Loucy (cell line): ENCODE measurements at regions not wholly inside any gene's neighbourhood (a gene's known extent, or its start where the extent isn't known, plus 50 kb on each side); places are given as distances from the start of the nearest gene placed in this dataset.

ENCODE experiments used
- H2AFZ ChIP-seq: fragments of 200-600 bp; sonication (generic); 2 replicates; pipeline ENCODE4 v1.6.0; 2016; ENCODE audit warnings: antibody characterized with exemption, mild to moderate bottlenecking, low read length, moderate library complexity
- H3F3A ChIP-seq: fragments of 200-600 bp; 2 replicates; pipeline ENCODE4 v1.6.0; 2016; ENCODE audit warnings: antibody characterized with exemption, low read depth, mild to moderate bottlenecking
- H3K27me3 ChIP-seq: fragments of 200-600 bp; sonication (generic); 2 replicates; pipeline ENCODE4 v1.6.1; 2014; ENCODE audit warnings: low read length, mild to moderate bottlenecking; ENCODE audit not compliant: insufficient read depth, poor library complexity, severe bottlenecking
- H3K36me3 ChIP-seq: fragments of 200-600 bp; sonication (generic); 2 replicates; pipeline ENCODE4 v1.6.1; 2016; ENCODE audit warnings: low read length; ENCODE audit not compliant: insufficient read depth
- H3K4me1 ChIP-seq: fragments of 200-600 bp; sonication (generic); 2 replicates; pipeline ENCODE4 v1.5.1; 2014; ENCODE audit warnings: low read length, mild to moderate bottlenecking; ENCODE audit not compliant: insufficient read depth, poor library complexity, severe bottlenecking
- H3K4me2 ChIP-seq: fragments of 200-600 bp; sonication (generic); 2 replicates; pipeline ENCODE4 v1.6.0; 2014; ENCODE audit warnings: antibody characterized with exemption, low read length, low read depth, mild to moderate bottlenecking; ENCODE audit not compliant: poor library complexity, severe bottlenecking
- H3K4me3 ChIP-seq: fragments of 200-600 bp; sonication (generic); 2 replicates; pipeline ENCODE4 v1.5.1; 2014; ENCODE audit warnings: low read length, mild to moderate bottlenecking, mixed read lengths; ENCODE audit not compliant: poor library complexity, severe bottlenecking
- H3K79me2 ChIP-seq: fragments of 200-600 bp; sonication (generic); 2 replicates; pipeline ENCODE4 v1.6.1; 2014; ENCODE audit warnings: low read length; ENCODE audit not compliant: insufficient read depth
- H3K9ac ChIP-seq: fragments of 200-600 bp; sonication (generic); 2 replicates; pipeline ENCODE4 v1.6.0; 2014; ENCODE audit warnings: mild to moderate bottlenecking, low read depth, low read length, moderate library complexity; ENCODE audit not compliant: poor library complexity, severe bottlenecking
- H3K9me2 ChIP-seq: fragments of 200-600 bp; sonication (generic); replicated peaks from 2 replicates; pipeline ENCODE4 v1.6.1; 2016; ENCODE audit warnings: low read depth, low read length, mixed read lengths
- H3K9me3 ChIP-seq: fragments of 200-600 bp; sonication (generic); 2 replicates; pipeline ENCODE4 v1.6.1; 2014; ENCODE audit warnings: mild to moderate bottlenecking, antibody characterized with exemption, low read length, low read depth; ENCODE audit not compliant: insufficient read depth
- H4K20me1 ChIP-seq: fragments of 200-600 bp; sonication (generic); 2 replicates; pipeline ENCODE4 v1.6.0; 2014; ENCODE audit warnings: antibody characterized with exemption, low read length, mild to moderate bottlenecking; ENCODE audit not compliant: insufficient read depth, poor library complexity, severe bottlenecking
- EZH2phosphoT487 ChIP-seq: fragments of 200-600 bp; IDR thresholded peaks from 2 replicates; pipeline ENCODE4 v1.6.1; 2018; ENCODE audit warnings: antibody characterized with exemption, mild to moderate bottlenecking, moderate library complexity, borderline replicate concordance
- TF ChIP-seq, protein P1 (sequence below): fragments of 200-600 bp; sonication (generic); conservative IDR thresholded peaks from 2 replicates; pipeline ENCODE4 v1.5.1; 2014; ENCODE audit warnings: mild to moderate bottlenecking, antibody characterized with exemption, low read length

DNA sequence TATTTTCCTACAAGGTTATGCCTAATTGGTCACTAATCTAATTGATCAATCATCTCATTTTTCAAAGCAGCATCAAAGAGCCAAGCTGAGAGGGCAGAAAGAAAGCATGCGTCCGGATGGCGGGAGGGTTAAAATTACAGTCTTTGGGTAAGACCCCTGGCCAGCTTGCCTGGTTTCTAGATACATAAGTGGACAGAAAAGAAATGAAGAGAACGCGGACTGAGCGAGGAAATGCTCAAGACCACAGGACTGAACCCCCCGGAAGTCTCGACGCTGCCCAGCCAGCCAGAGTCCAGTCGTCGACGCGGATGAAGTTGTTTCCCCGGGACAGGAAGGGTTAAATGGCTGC lies 297.2 kb downstream of the OMA1 start:
- Histone ChIP-seq H3K79me2 (no peaks in the 10 kb centered on the region), H3K4me2 (no peak overlapping the region), H3K9me2 (no peaks in the 10 kb centered on the region), H3F3A (no peaks in the 10 kb centered on the region), H3K4me3 (no peak overlapping the region), H4K20me1 (no peaks in the 10 kb centered on the region), H3K4me1 (no peaks in the 10 kb centered on the region), H3K9me3 (no peaks in the 10 kb centered on the region), H2AFZ (no peak overlapping the region), H3K27me3 (no peaks in the 10 kb centered on the region), H3K9ac (no peak overlapping the region), H3K36me3 (no peaks in the 10 kb centered on the region)
- TF ChIP-seq, protein P1, sequence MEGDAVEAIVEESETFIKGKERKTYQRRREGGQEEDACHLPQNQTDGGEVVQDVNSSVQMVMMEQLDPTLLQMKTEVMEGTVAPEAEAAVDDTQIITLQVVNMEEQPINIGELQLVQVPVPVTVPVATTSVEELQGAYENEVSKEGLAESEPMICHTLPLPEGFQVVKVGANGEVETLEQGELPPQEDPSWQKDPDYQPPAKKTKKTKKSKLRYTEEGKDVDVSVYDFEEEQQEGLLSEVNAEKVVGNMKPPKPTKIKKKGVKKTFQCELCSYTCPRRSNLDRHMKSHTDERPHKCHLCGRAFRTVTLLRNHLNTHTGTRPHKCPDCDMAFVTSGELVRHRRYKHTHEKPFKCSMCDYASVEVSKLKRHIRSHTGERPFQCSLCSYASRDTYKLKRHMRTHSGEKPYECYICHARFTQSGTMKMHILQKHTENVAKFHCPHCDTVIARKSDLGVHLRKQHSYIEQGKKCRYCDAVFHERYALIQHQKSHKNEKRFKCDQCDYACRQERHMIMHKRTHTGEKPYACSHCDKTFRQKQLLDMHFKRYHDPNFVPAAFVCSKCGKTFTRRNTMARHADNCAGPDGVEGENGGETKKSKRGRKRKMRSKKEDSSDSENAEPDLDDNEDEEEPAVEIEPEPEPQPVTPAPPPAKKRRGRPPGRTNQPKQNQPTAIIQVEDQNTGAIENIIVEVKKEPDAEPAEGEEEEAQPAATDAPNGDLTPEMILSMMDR = no peak
- no peak for TF ChIP-seq EZH2phosphoT487

DNA sequence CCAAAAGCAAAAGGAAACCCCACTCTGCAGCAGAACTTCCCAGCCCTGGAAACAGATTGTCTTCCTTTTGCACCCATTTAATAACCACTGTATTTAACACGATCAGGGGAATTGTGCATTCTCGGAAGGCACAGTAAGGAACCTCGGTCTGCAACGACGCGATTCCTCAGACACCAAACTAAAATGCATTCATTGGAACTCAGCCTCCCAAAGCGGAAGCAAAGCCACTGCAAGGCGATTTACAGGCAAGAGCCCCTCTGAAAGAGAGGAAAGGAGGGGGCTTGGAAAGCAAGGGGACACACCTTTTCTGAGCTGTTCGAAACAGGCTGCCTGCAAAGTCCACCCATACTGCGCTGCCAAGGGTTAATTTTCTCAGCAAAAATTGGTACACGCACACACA lies 297.7 kb downstream of the OMA1 start:
- no peaks in the 10 kb centered on the region for H3K4me1 ChIP-seq
- H2AFZ ChIP-seq = no peak overlapping the region
- H4K20me1 ChIP-seq = no peaks in the 10 kb centered on the region
- no peak for TF ChIP-seq EZH2phosphoT487
- TF ChIP-seq, protein P1 = no peak
- H3F3A ChIP-seq = no peaks in the 10 kb centered on the region
- H3K4me2 ChIP-seq = no peak overlapping the region
- no peak overlapping the region for H3K4me3 ChIP-seq
- H3K9me3 ChIP-seq = no peaks in the 10 kb centered on the region
- no peaks in the 10 kb centered on the region for H3K79me2 ChIP-seq
- no peak overlapping the region for H3K9ac ChIP-seq
- no peaks in the 10 kb centered on the region for H3K27me3 ChIP-seq
- H3K36me3 ChIP-seq = no peaks in the 10 kb centered on the region
- no peaks in the 10 kb centered on the region for H3K9me2 ChIP-seq

DNA sequence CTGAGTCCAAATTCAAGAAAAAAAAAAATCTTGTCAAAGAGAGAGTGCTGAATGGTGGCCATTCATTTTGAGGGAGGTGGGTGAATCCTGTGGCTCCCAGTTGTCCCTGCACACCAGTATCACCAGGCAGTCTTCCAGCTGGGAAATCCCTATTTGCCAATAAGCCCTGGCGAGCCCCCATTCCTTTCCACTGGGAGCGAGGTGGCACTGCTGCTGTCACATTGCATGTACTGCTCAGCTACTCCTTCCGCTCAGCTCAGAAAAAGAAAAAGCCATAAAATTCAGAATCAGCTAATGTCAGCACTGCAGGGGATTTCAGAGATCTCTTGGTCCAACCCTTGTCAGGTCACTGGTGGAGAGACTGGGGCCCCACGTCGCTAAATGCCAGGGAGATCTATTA lies 298.5 kb downstream of the OMA1 start:
- Histone ChIP-seq H2AFZ (no peak overlapping the region), H3K9me3 (no peaks in the 10 kb centered on the region), H4K20me1 (no peaks in the 10 kb centered on the region), H3K4me2 (no peak overlapping the region), H3F3A (no peaks in the 10 kb centered on the region), H3K27me3 (no peaks in the 10 kb centered on the region), H3K9me2 (no peaks in the 10 kb centered on the region), H3K79me2 (no peaks in the 10 kb centered on the region), H3K9ac (no peak overlapping the region), H3K4me3 (no peak overlapping the region), H3K4me1 (no peaks in the 10 kb centered on the region), H3K36me3 (no peaks in the 10 kb centered on the region)
- TF ChIP-seq, protein P1 = no peak
- no peak for TF ChIP-seq EZH2phosphoT487
